NCI-H774 (cell line): ENCODE measurements at regions not wholly inside any gene's neighbourhood (a gene's known extent, or its start where the extent isn't known, plus 50 kb on each side); places are given as distances from the start of the nearest gene placed in this dataset.
A peak's percentile ranks its signal among the peaks of the same experiment; 100 is the strongest.
"Not testable (repeated sequence)": the region's sequence is repeated elsewhere in the genome, so short reads cannot be mapped to it uniquely, and the experiment has no call there.

ENCODE experiments used
- DNase-seq: peaks from one replicate; lab custom pipeline; 2025; lab: John Stamatoyannopoulos, UW

- DNase-seq, result no peak
Measured at GRCh38 chrX:122303761-122304160, 880.3 kb upstream of the GRIA3 start.

GRCh38 chrX:122344816-122345215 lies 839.3 kb upstream of the GRIA3 start:
- no peak for DNase-seq

GRCh38 chrX:122363112-122363795 lies 820.8 kb upstream of the GRIA3 start:
- no peak for DNase-seq

- not testable (repeated sequence) for DNase-seq
Measured at GRCh38 chrX:122375533-122375932, 808.5 kb upstream of the GRIA3 start.

GRCh38 chrX:122389005-122389404 lies 795.1 kb upstream of the GRIA3 start:
- DNase-seq, result no peak

GRCh38 chrX:122418758-122419157 lies 765.3 kb upstream of the GRIA3 start:
- no peak for DNase-seq

GRCh38 chrX:122421434-122422121 lies 762.5 kb upstream of the GRIA3 start:
- DNase-seq, result no peak

GRCh38 chrX:122422547-122422946 lies 761.5 kb upstream of the GRIA3 start:
- DNase-seq, result no peak

GRCh38 chrX:122434942-122435341 lies 749.1 kb upstream of the GRIA3 start:
- DNase-seq, result no peak

GRCh38 chrX:122439831-122440230 lies 744.2 kb upstream of the GRIA3 start:
- DNase-seq, result no peak

- no peak for DNase-seq
Measured at GRCh38 chrX:122440832-122441231, 743.2 kb upstream of the GRIA3 start.

- no peak for DNase-seq
Measured at GRCh38 chrX:122441451-122441850, 742.6 kb upstream of the GRIA3 start.

GRCh38 chrX:122445466-122445865 lies 738.6 kb upstream of the GRIA3 start:
- no peak for DNase-seq

- DNase-seq, result no peak
Measured at GRCh38 chrX:122464341-122464740, 719.7 kb upstream of the GRIA3 start.

GRCh38 chrX:122475306-122475705 lies 708.8 kb upstream of the GRIA3 start:
- DNase-seq, result no peak

- DNase-seq, result no peak
Measured at GRCh38 chrX:122500556-122500955, 683.5 kb upstream of the GRIA3 start.

GRCh38 chrX:122501652-122502051 lies 682.4 kb upstream of the GRIA3 start:
- DNase-seq, result no peak

GRCh38 chrX:122504026-122504425 lies 680.1 kb upstream of the GRIA3 start:
- peak; percentile 46 for DNase-seq

GRCh38 chrX:122512561-122513072 lies 671.5 kb upstream of the GRIA3 start:
- no peak for DNase-seq

GRCh38 chrX:122517786-122518185 lies 666.3 kb upstream of the GRIA3 start:
- no peak for DNase-seq

- no peak for DNase-seq
Measured at GRCh38 chrX:122545778-122546177, 638.3 kb upstream of the GRIA3 start.

GRCh38 chrX:122546269-122546668 lies 637.8 kb upstream of the GRIA3 start:
- no peak for DNase-seq

- DNase-seq, result no peak
Measured at GRCh38 chrX:122552286-122552800, 631.7 kb upstream of the GRIA3 start.
